OCI-LY7 (cell line): ENCODE measurements at regions not wholly inside any gene's neighbourhood (a gene's known extent, or its start where the extent isn't known, plus 50 kb on each side); places are given as distances from the start of the nearest gene placed in this dataset.

Source experiments
- BruUV-seq: library from RNA; stranded (reverse); fragments of 400-500 nt; replicated peaks from 2 replicates; lab custom pipeline; 2021; lab: Mats Ljungman, UMichigan
- CTCF ChIA-PET: fragments of 300-600 bp; sonication (Branson Sonifier 250); formaldehyde crosslinking; loops from one replicate; lab custom pipeline; 2022; ENCODE audit warnings: antibody characterized with exemption; ENCODE audit not compliant: unreplicated experiment; lab: Charles Lee
- POLR2A ChIA-PET: fragments of 300-600 bp; sonication (Branson Sonifier 250); formaldehyde crosslinking; loops from one replicate; lab custom pipeline; 2022; ENCODE audit warnings: antibody characterized with exemption; lab: Charles Lee
- DNase-seq: peaks from one replicate; pipeline ENCODE4 v3.0.0-alpha.2; 2015; ENCODE audit warnings: low spot score
- H2AFZ ChIP-seq: fragments of 200-600 bp; sonication (generic), shearing (Covaris generic); 2 replicates; pipeline ENCODE4 v1.6.1; 2014; ENCODE audit warnings: mild to moderate bottlenecking, antibody characterized with exemption, low read length, moderate library complexity
- H3K27ac ChIP-seq: fragments of 200-600 bp; sonication (generic); 2 replicates; pipeline ENCODE4 v1.5.1; 2014; ENCODE audit warnings: mixed run types, low read depth, mild to moderate bottlenecking, moderate library complexity, low read length, inconsistent platforms; ENCODE audit not compliant: poor library complexity, severe bottlenecking
- H3K36me3 ChIP-seq: fragments of 200-600 bp; sonication (generic); 2 replicates; pipeline ENCODE4 v1.6.1; 2014; ENCODE audit warnings: mild to moderate bottlenecking, antibody characterized with exemption, low read length, moderate library complexity, mixed read lengths; ENCODE audit not compliant: insufficient read depth
- H3K4me1 ChIP-seq: fragments of 200-600 bp; sonication (generic); 2 replicates; pipeline ENCODE4 v1.5.1; 2014; ENCODE audit warnings: mild to moderate bottlenecking, low read length; ENCODE audit not compliant: insufficient read depth, poor library complexity, severe bottlenecking
- H3K4me2 ChIP-seq: fragments of 200-600 bp; sonication (generic); 2 replicates; pipeline ENCODE4 v1.6.1; 2014; ENCODE audit warnings: mild to moderate bottlenecking, low read length
- H3K4me3 ChIP-seq: fragments of 200-600 bp; sonication (generic); 2 replicates; pipeline ENCODE4 v1.5.1; 2014; ENCODE audit warnings: mild to moderate bottlenecking, low read depth, low read length; ENCODE audit not compliant: poor library complexity, severe bottlenecking
- H3K79me2 ChIP-seq: fragments of 200-600 bp; sonication (generic); 2 replicates; pipeline ENCODE4 v1.6.1; 2016; ENCODE audit warnings: low read depth, mild to moderate bottlenecking, low read length, moderate library complexity, mixed read lengths; ENCODE audit not compliant: insufficient read depth
- H3K9me2 ChIP-seq: fragments of 200-600 bp; sonication (generic); 2 replicates; pipeline ENCODE4 v1.6.1; 2016; ENCODE audit warnings: mild to moderate bottlenecking, low read length, mixed read lengths; ENCODE audit not compliant: insufficient read depth
- H3K9me3 ChIP-seq: fragments of 200-600 bp; sonication (generic); 2 replicates; pipeline ENCODE4 v1.6.1; 2014; ENCODE audit warnings: mild to moderate bottlenecking, mixed run types, low read length, mixed read lengths
- H4K20me1 ChIP-seq: fragments of 200-600 bp; sonication (generic); 2 replicates; pipeline ENCODE4 v1.6.1; 2014; ENCODE audit warnings: mild to moderate bottlenecking, antibody characterized with exemption, low read length, moderate library complexity, mixed read lengths; ENCODE audit not compliant: insufficient read depth
- CTCF ChIP-seq: fragments of 200-600 bp; sonication (generic); conservative IDR thresholded peaks from 2 replicates; pipeline ENCODE4 v1.5.1; 2014; ENCODE audit warnings: mild to moderate bottlenecking, antibody characterized with exemption, low read length, moderate library complexity, mixed read lengths
- EZH2phosphoT487 ChIP-seq: fragments of 200-600 bp; sonication (generic); IDR thresholded peaks from 2 replicates; pipeline ENCODE4 v1.6.1; 2018; ENCODE audit warnings: low read depth, borderline replicate concordance, mild to moderate bottlenecking, mixed run types, antibody characterized with exemption, low read length, moderate library complexity, mixed read lengths
- intact Hi-C: fragments of 100-400 bp; cut with micrococcal nuclease; formaldehyde crosslinking; loops from one replicate; pipeline ENCODE4 v1.10.0; 2022; ENCODE audit not compliant: unreplicated experiment

GRCh38 chr3:66149269-66149668 is 71.5 kb upstream of the SLC25A26 start:
- POLR2A ChIA-PET: no interaction called here
- Histone ChIP-seq H2AFZ (no peak overlapping the region), H3K79me2 (no peaks in the 10 kb centered on the region), H3K4me1 (no peaks in the 10 kb centered on the region), H4K20me1 (no peaks in the 10 kb centered on the region), H3K4me3 (no peak overlapping the region), H3K36me3 (no peaks in the 10 kb centered on the region), H3K9me3 (no peaks in the 10 kb centered on the region), H3K27ac (no peak overlapping the region), H3K9me2 (no peaks in the 10 kb centered on the region), H3K4me2 (no peak overlapping the region)
- CTCF ChIA-PET: no interaction called here
- no peak for DNase-seq
- intact Hi-C loops: no loop called here
- no peak for TF ChIP-seq EZH2phosphoT487
- no peak for TF ChIP-seq CTCF
- BruUV-seq: no TSS peak

DNA sequence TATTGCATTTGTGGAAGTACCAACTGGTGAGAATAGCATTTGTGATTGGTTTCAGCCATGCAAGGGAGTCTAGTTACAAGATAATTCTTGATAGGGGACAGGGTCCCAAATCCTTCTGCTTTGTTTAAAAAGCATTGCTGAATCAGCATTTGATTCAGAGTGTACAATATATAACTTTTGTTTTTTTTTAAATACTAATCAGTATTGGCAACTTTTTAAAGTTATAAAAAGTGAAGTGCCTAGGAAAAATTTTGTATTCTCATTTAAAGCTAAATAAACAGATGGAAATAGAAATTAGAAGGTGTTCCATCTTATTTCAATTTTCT is 75.4 kb upstream of the SLC25A26 start:
- POLR2A ChIA-PET: no interaction called here
- H3K9me3 ChIP-seq: no peaks in the 10 kb centered on the region
- H3K4me1 ChIP-seq: no peaks in the 10 kb centered on the region
- H3K27ac ChIP-seq: no peak overlapping the region
- intact Hi-C loops: no loop called here
- DNase-seq: no peak
- H3K9me2 ChIP-seq: no peaks in the 10 kb centered on the region
- H4K20me1 ChIP-seq: no peaks in the 10 kb centered on the region
- CTCF ChIA-PET: no interaction called here
- H3K4me2 ChIP-seq: no peak overlapping the region
- no peak overlapping the region for H3K4me3 ChIP-seq
- no peaks in the 10 kb centered on the region for H3K36me3 ChIP-seq
- no peak for TF ChIP-seq EZH2phosphoT487
- BruUV-seq: no TSS peak
- no peaks in the 10 kb centered on the region for H3K79me2 ChIP-seq
- no peak overlapping the region for H2AFZ ChIP-seq

DNA sequence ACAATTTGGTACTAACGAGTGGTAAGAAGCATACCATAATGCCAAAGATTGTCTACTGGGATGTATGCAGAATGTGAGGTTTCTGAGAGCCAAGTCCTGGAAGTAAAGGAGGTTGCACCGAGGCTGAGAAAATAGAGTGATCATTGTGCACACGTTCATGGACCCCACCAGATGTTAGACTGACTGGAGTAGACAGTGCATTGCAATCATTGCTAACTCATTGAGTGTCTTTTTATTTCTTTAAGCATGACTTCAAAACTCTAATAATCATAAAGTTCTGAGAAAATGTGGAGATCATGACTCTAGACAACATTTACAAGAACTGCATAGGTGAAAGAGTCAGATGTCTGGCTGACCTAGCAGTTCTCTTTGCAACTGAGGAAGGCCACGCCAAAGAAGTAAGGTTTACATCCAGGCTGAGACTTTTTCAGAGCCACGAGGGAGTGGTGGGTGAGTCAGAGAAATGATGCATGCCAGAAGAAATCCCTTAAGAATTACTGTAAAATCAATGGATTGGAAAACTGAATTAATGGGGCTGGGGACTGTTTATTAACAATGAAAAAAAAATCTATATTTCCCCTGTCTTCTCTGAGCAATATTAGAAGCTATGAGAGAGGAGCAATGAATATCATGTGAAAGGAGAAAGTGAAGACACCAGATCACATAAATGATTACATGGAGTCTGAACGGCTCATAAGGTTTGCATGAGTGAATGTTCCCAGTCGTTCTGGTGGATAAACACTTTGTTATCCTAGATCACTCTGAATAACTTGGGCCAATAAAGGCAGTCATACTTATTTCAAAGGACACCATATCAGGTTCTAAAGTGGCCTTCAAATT is 76.0 kb upstream of the SLC25A26 start:
- Histone ChIP-seq H3K79me2 (no peaks in the 10 kb centered on the region), H3K36me3 (no peaks in the 10 kb centered on the region), H3K4me2 (no peak overlapping the region), H3K27ac (no peak overlapping the region), H3K9me3 (no peaks in the 10 kb centered on the region), H3K9me2 (no peaks in the 10 kb centered on the region), H3K4me1 (no peaks in the 10 kb centered on the region), H4K20me1 (no peaks in the 10 kb centered on the region), H2AFZ (no peak overlapping the region), H3K4me3 (no peak overlapping the region)
- no TSS peak for BruUV-seq
- intact Hi-C loops: no loop called here
- ChIA-PET POLR2A (no interaction called here), CTCF (no interaction called here)
- TF ChIP-seq EZH2phosphoT487: no peak
- TF ChIP-seq CTCF: no peak
- no peak for DNase-seq
